ENCODE measurements at regions not wholly inside any gene's neighbourhood (a gene's known extent, or its start where the extent isn't known, plus 50 kb on each side); places are given as distances from the start of the nearest gene placed in this dataset.

- Histone ChIP-seq H3K4me3 (no peak overlapping the region), H3K27me3 (ENCODE audit: low read depth) (no peaks in the 10 kb centered on the region), H3K4me1 (no peaks in the 10 kb centered on the region), H3K27ac (no peak overlapping the region), H3K9me3 (no peaks in the 10 kb centered on the region), H3K36me3 (no peaks in the 10 kb centered on the region)
- ATAC-seq (no peak), DNase-seq (no peak)
- TF ChIP-seq, protein P1, sequence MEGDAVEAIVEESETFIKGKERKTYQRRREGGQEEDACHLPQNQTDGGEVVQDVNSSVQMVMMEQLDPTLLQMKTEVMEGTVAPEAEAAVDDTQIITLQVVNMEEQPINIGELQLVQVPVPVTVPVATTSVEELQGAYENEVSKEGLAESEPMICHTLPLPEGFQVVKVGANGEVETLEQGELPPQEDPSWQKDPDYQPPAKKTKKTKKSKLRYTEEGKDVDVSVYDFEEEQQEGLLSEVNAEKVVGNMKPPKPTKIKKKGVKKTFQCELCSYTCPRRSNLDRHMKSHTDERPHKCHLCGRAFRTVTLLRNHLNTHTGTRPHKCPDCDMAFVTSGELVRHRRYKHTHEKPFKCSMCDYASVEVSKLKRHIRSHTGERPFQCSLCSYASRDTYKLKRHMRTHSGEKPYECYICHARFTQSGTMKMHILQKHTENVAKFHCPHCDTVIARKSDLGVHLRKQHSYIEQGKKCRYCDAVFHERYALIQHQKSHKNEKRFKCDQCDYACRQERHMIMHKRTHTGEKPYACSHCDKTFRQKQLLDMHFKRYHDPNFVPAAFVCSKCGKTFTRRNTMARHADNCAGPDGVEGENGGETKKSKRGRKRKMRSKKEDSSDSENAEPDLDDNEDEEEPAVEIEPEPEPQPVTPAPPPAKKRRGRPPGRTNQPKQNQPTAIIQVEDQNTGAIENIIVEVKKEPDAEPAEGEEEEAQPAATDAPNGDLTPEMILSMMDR (IDR thresholded peaks at IDR 0.05): no peak
- intact Hi-C loops (cut with DNase I): no loop called here
Observed at GRCh38 chr12:102781117-102781516, 135.9 kb downstream of the PAH start.

- Histone ChIP-seq H3K4me1 (no peaks in the 10 kb centered on the region), H3K27ac (no peak overlapping the region), H3K4me3 (no peak overlapping the region), H3K36me3 (no peaks in the 10 kb centered on the region), H3K27me3 (ENCODE audit: low read depth) (no peaks in the 10 kb centered on the region), H3K9me3 (no peaks in the 10 kb centered on the region)
- TF ChIP-seq, protein P1 (IDR thresholded peaks at IDR 0.05): no peak
- no peak for ATAC-seq
- intact Hi-C loops (cut with DNase I): no loop called here
- DNase-seq: no peak
Observed at GRCh38 chr12:102776041-102776440, 141.0 kb downstream of the PAH start.

DNA sequence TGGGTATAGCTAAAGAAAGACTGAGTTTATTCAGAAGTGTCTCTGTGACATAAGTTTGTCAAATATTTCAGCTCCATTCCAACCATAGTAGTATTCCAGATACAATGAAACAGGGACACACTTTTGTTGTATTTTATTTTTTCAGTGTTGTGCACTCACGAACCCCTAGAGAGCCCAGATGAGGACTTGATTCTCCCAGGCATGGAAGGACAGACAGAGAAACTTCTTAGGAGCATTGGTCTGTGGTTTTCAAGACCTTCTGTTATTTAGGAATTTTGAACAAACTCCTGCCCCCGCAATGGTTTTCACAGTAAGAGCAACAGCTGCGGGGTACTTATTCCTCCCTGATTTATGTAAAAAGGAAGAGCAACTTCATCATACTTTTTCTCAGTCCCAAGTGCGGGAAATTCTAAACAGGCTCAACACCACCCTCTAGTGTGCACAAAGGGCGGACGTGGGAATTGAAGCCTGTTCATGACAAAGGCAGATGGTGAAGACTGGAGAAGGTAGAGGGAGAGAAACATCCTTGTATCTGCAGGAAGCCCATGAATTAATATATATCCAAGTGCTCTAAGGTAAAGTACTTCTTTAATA, 147.6 kb downstream of the PAH start:
- Histone ChIP-seq H3K27me3 (ENCODE audit: low read depth) (no peaks in the 10 kb centered on the region), H3K4me1 (no peaks in the 10 kb centered on the region), H3K36me3 (no peaks in the 10 kb centered on the region), H3K9me3 (no peaks in the 10 kb centered on the region), H3K27ac (no peak overlapping the region), H3K4me3 (no peak overlapping the region)
- peak; percentile 69 to 73 for ATAC-seq
- DNase-seq: no peak
- TF ChIP-seq, protein P1 (IDR thresholded peaks at IDR 0.05): peak; percentile 56
- intact Hi-C loops (cut with DNase I): no loop called here

DNA sequence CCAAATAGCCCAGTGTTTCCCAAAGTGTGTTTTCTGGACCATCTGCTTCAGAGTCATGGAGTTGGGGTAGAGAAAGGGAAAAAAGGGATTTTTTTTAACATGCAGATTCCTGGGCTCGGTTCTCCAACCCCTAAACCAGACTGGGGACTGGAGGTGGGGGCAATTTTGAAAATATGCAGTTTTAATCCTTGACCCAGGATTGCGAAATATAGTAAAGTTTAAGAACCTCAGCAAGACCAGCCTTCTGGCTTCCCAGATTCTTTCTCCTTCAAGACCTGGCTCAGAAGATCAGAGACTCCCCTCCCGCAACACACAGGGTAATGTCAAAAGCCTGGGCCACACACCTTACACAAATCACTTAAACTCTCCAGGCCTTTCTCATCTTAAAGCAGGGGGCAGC, 150.1 kb downstream of the PAH start:
- no peaks in the 10 kb centered on the region for H3K9me3 ChIP-seq
- DNase-seq (no peak), ATAC-seq (no peak)
- H3K4me3 ChIP-seq: no peak overlapping the region
- H3K27ac ChIP-seq: no peak overlapping the region
- intact Hi-C loops (cut with DNase I): no loop called here
- no peaks in the 10 kb centered on the region for H3K4me1 ChIP-seq
- TF ChIP-seq, protein P1 (IDR thresholded peaks at IDR 0.05): no peak
- no peaks in the 10 kb centered on the region for H3K27me3 ChIP-seq (ENCODE audit: low read depth)
- H3K36me3 ChIP-seq: no peaks in the 10 kb centered on the region

DNA sequence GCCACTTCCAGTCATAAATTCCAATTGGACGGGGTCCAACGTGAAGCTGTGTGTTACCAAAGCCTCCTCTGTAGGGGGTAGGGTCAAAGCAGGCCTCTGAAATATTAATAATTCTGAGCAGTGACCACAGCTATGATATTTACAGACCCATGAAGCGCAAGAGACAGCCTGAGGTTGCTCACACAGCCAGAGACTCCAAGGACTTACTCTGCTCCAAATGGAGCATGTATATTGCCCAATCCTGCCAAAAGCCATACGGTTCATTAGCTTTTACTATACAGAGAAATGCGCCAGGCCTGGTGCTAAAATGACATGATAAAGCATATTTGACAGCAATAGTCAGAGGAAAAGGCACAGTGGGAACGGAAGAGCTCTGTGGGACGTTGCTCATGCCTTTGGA, 151.3 kb downstream of the PAH start:
- no peak overlapping the region for H3K27ac ChIP-seq
- no peak for DNase-seq
- TF ChIP-seq, protein P1 (IDR thresholded peaks at IDR 0.05): no peak
- no peaks in the 10 kb centered on the region for H3K27me3 ChIP-seq (ENCODE audit: low read depth)
- no peaks in the 10 kb centered on the region for H3K4me1 ChIP-seq
- H3K4me3 ChIP-seq: no peak overlapping the region
- intact Hi-C loops (cut with DNase I): no loop called here
- H3K36me3 ChIP-seq: no peaks in the 10 kb centered on the region
- H3K9me3 ChIP-seq: no peaks in the 10 kb centered on the region
- no peak for ATAC-seq

GRCh38 chr12:102763471-102763870, 153.6 kb downstream of the PAH start:
- Histone ChIP-seq H3K4me3 (no peak overlapping the region), H3K4me1 (no peaks in the 10 kb centered on the region), H3K27me3 (ENCODE audit: low read depth) (no peaks in the 10 kb centered on the region), H3K36me3 (no peaks in the 10 kb centered on the region), H3K9me3 (no peaks in the 10 kb centered on the region), H3K27ac (no peak overlapping the region)
- ATAC-seq: no peak
- intact Hi-C loops (cut with DNase I): no loop called here
- TF ChIP-seq, protein P1 (IDR thresholded peaks at IDR 0.05): no peak
- DNase-seq: no peak

Measured in lower lobe of right lung (tissue), 2 donors.